GM12878 (cell line): ENCODE measurements at regions not wholly inside any gene's neighbourhood (a gene's known extent, or its start where the extent isn't known, plus 50 kb on each side); places are given as distances from the start of the nearest gene placed in this dataset.

Source experiments
- CBX5 ChIP-seq: sonication (generic); IDR thresholded peaks from 2 replicates; pipeline ENCODE4 v1.6.1; 2016; ENCODE audit warnings: low read depth, moderate library complexity, mild to moderate bottlenecking, inconsistent platforms
- CHD4 ChIP-seq: fragments of 200-600 bp; sonication (generic); IDR thresholded peaks from 2 replicates; pipeline ENCODE4 v1.6.1; 2016; ENCODE audit warnings: mild to moderate bottlenecking
- EP300 ChIP-seq, 2 experiments: fragments of 150-350 bp in 1 of 2; IDR thresholded peaks; 2 replicates each; pipeline ENCODE4 v1.6.1; 2011 to 2012; ENCODE audit warnings: low read depth in 2 of 2, low read length in 2 of 2, borderline replicate concordance in 1 of 2, improper control_type of control experiment in 1 of 2, inconsistent platforms in 1 of 2; ENCODE audit not compliant: control insufficient read depth in 1 of 2
- MYB ChIP-seq: fragments of 150-350 bp; IDR thresholded peaks from 2 replicates; pipeline ENCODE4 v1.6.1; 2014; ENCODE audit warnings: mild to moderate bottlenecking, low read depth, low read length, borderline replicate concordance
- SMARCA5 ChIP-seq: fragments of 450-650 bp; IDR thresholded peaks from 2 replicates; pipeline ENCODE4 v1.6.1; 2017; ENCODE audit warnings: mild to moderate bottlenecking
- SREBF2 ChIP-seq: IDR thresholded peaks from 2 replicates; pipeline ENCODE4 v1.6.1; 2012; ENCODE audit warnings: mild to moderate bottlenecking, low read length
- SUZ12 ChIP-seq: fragments of 200-600 bp; sonication (generic); IDR thresholded peaks from one replicate; pipeline ENCODE4 v1.6.1; 2018; ENCODE audit warnings: antibody characterized with exemption, mild to moderate bottlenecking; ENCODE audit not compliant: unreplicated experiment
- TARDBP ChIP-seq: IDR thresholded peaks from 2 replicates; pipeline ENCODE4 v1.6.1; 2016; ENCODE audit warnings: borderline replicate concordance
- ZNF274 ChIP-seq: IDR thresholded peaks from one replicate; pipeline ENCODE4 v1.8.0; 2011; ENCODE audit not compliant: insufficient read length, insufficient read depth
- TF ChIP-seq, protein P1 (sequence below): fragments of 450-650 bp; IDR thresholded peaks from 2 replicates; pipeline ENCODE4 v1.6.1; 2014; ENCODE audit warnings: mild to moderate bottlenecking
- TF ChIP-seq, protein P2 (sequence below), 3 experiments: IDR thresholded peaks in 2 of 3; conservative IDR thresholded peaks in 1 of 3; 2 replicates each; pipeline ENCODE4 v1.5.1; 2011; ENCODE audit warnings: low read depth in 3 of 3, low read length in 3 of 3, mild to moderate bottlenecking in 3 of 3, control low read depth in 2 of 3, moderate library complexity in 2 of 3, inconsistent platforms in 1 of 3, mixed read lengths in 1 of 3; ENCODE audit not compliant: control insufficient read depth in 2 of 3, insufficient read depth in 1 of 3; ENCODE audit errors: extremely low read depth in 1 of 3

DNA sequence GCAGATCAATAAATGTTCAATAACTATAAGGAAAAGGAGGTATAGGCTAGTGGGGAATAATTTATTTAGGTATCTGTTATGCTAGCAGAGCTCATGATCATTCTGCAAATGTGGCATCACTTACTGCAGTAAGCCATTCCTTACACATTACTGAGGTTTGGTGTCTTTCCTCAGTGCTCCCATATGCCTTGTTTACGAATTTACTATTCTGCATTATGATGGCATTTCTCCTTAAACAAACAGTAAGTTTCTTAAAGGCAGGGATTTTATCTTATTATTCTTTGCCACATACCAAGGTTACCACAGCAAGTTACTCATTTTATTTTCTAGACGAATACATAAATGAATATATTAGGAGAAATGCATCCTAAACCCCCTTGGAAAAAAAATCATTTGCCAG is 88.4 kb downstream of the DSEL start:
- TF ChIP-seq, protein P1, sequence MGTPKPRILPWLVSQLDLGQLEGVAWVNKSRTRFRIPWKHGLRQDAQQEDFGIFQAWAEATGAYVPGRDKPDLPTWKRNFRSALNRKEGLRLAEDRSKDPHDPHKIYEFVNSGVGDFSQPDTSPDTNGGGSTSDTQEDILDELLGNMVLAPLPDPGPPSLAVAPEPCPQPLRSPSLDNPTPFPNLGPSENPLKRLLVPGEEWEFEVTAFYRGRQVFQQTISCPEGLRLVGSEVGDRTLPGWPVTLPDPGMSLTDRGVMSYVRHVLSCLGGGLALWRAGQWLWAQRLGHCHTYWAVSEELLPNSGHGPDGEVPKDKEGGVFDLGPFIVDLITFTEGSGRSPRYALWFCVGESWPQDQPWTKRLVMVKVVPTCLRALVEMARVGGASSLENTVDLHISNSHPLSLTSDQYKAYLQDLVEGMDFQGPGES: no peak
- TF ChIP-seq CHD4: no peak
- TF ChIP-seq EP300 (IDR thresholded peaks at IDR 0.05; ENCODE audit: borderline replicate concordance in 1 of 2, control insufficient read depth in 1 of 2, low read depth in 2 of 2, low read length in 2 of 2): no peak
- TF ChIP-seq TARDBP: no peak
- no peak for TF ChIP-seq SUZ12
- no peak for TF ChIP-seq MYB
- TF ChIP-seq, protein P2, sequence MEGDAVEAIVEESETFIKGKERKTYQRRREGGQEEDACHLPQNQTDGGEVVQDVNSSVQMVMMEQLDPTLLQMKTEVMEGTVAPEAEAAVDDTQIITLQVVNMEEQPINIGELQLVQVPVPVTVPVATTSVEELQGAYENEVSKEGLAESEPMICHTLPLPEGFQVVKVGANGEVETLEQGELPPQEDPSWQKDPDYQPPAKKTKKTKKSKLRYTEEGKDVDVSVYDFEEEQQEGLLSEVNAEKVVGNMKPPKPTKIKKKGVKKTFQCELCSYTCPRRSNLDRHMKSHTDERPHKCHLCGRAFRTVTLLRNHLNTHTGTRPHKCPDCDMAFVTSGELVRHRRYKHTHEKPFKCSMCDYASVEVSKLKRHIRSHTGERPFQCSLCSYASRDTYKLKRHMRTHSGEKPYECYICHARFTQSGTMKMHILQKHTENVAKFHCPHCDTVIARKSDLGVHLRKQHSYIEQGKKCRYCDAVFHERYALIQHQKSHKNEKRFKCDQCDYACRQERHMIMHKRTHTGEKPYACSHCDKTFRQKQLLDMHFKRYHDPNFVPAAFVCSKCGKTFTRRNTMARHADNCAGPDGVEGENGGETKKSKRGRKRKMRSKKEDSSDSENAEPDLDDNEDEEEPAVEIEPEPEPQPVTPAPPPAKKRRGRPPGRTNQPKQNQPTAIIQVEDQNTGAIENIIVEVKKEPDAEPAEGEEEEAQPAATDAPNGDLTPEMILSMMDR (IDR thresholded peaks at IDR 0.05 in 2 of 3, conservative IDR thresholded peaks at IDR 0.05 in 1 of 3; ENCODE audit: control insufficient read depth in 2 of 3, extremely low read depth in 1 of 3, insufficient read depth in 1 of 3, low read depth in 3 of 3, low read length in 3 of 3): no peak
- no peak for TF ChIP-seq SREBF2
- TF ChIP-seq SMARCA5: no peak
- no peak for TF ChIP-seq ZNF274
- TF ChIP-seq CBX5: no peak
